Mammary epithelial cell (primary cell): ENCODE measurements at regions not wholly inside any gene's neighbourhood (a gene's known extent, or its start where the extent isn't known, plus 50 kb on each side); places are given as distances from the start of the nearest gene placed in this dataset.

Source experiments
- EZH2 ChIP-seq: IDR thresholded peaks from 2 replicates; pipeline ENCODE4 v1.6.1; 2012; ENCODE audit warnings: low read length, inconsistent platforms, borderline replicate concordance
- TF ChIP-seq, protein P1 (sequence below), 2 donors: IDR thresholded peaks in 1 of 2; conservative IDR thresholded peaks in 1 of 2; 2 replicates each; pipeline ENCODE4 v1.5.1; 2011 to 2012; ENCODE audit warnings: inconsistent platforms in 2 of 2, low read length in 2 of 2, mild to moderate bottlenecking in 2 of 2, control low read depth in 1 of 2, low read depth in 1 of 2; ENCODE audit not compliant: insufficient read depth in 1 of 2; ENCODE audit errors: extremely low read depth in 1 of 2

DNA sequence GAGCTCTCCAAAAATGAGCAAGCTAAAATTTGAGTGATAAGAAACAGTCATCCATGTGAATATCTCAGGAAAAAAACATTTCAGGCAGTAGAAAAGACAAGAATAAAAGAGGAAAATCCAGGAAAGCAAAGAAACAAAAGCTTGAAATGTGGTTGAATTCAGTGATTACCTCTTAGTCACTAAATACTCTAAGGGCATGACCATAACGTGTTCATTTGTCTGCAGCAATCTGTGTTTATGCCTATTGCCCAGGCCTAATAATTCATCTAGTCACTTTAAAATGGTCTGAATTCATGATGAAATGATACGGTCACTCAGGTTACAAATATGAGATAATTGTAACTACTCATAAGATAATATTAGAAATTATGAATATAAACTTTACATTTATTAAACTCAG, 837.9 kb downstream of the STPG2 start:
- TF ChIP-seq, protein P1, sequence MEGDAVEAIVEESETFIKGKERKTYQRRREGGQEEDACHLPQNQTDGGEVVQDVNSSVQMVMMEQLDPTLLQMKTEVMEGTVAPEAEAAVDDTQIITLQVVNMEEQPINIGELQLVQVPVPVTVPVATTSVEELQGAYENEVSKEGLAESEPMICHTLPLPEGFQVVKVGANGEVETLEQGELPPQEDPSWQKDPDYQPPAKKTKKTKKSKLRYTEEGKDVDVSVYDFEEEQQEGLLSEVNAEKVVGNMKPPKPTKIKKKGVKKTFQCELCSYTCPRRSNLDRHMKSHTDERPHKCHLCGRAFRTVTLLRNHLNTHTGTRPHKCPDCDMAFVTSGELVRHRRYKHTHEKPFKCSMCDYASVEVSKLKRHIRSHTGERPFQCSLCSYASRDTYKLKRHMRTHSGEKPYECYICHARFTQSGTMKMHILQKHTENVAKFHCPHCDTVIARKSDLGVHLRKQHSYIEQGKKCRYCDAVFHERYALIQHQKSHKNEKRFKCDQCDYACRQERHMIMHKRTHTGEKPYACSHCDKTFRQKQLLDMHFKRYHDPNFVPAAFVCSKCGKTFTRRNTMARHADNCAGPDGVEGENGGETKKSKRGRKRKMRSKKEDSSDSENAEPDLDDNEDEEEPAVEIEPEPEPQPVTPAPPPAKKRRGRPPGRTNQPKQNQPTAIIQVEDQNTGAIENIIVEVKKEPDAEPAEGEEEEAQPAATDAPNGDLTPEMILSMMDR (conservative IDR thresholded peaks at IDR 0.05 in 1 of 2, IDR thresholded peaks at IDR 0.05 in 1 of 2; ENCODE audit: extremely low read depth in 1 of 2, insufficient read depth in 1 of 2, low read depth in 1 of 2, low read length in 2 of 2) = no peak
- no peak for TF ChIP-seq EZH2
